ENCODE measurements at regions not wholly inside any gene's neighbourhood (a gene's known extent, or its start where the extent isn't known, plus 50 kb on each side); places are given as distances from the start of the nearest gene placed in this dataset.

- no peaks in the 10 kb centered on the region for H3K27me3 ChIP-seq (ENCODE audit: control insufficient read depth in 3 of 3, insufficient read depth in 3 of 3, low read depth in 1 of 3, low read length in 3 of 3)
- no peaks in the 10 kb centered on the region for H3K4me1 ChIP-seq (ENCODE audit: control insufficient read depth in 2 of 2, insufficient read depth in 1 of 2, low read depth in 1 of 2, low read length in 2 of 2)
- no peak overlapping the region for H3K4me3 ChIP-seq (ENCODE audit: low read length in 2 of 2)
- no CpG with 5 or more reads among the region's 5 CpGs for WGBS, 2 donors (ENCODE audit: extremely low coverage in 2 of 2, insufficient read length in 2 of 2, insufficient replicate concordance in 1 of 2)
- no peak overlapping the region for H3K14ac ChIP-seq (ENCODE audit: low read length)
- H2BK120ac ChIP-seq (ENCODE audit: low read depth, low read length), result no peak overlapping the region
- H3K18ac ChIP-seq (ENCODE audit: low read length), result no peak overlapping the region
- H4K8ac ChIP-seq (ENCODE audit: low read depth, low read length), result no peak overlapping the region
- H3K9me3 ChIP-seq (replicated peaks in 1 of 2; ENCODE audit: control insufficient read depth in 2 of 2, insufficient read depth in 1 of 2, low read depth in 1 of 2, low read length in 2 of 2), result no peaks in the 10 kb centered on the region
- DNase-seq (ENCODE audit: low spot score), result no peak
- H3K79me1 ChIP-seq (ENCODE audit: low read depth, low read length), result no peaks in the 10 kb centered on the region
- no peak overlapping the region for H2BK12ac ChIP-seq (ENCODE audit: low read length)
- H2AK5ac ChIP-seq (ENCODE audit: low read depth, low read length), result no peak overlapping the region
- no peaks in the 10 kb centered on the region for H3K36me3 ChIP-seq (replicated peaks in 1 of 2; ENCODE audit: control insufficient read depth in 2 of 2, insufficient read depth in 2 of 2, low read length in 2 of 2)
- no peak overlapping the region for H2AFZ ChIP-seq (ENCODE audit: low read length)
- no peak overlapping the region for H3K9ac ChIP-seq (ENCODE audit: low read depth, low read length, poor library complexity)
- no peak overlapping the region for H3K4ac ChIP-seq (ENCODE audit: low read length)
- no peak overlapping the region for H4K91ac ChIP-seq (ENCODE audit: low read depth, low read length, poor library complexity)
- H2BK5ac ChIP-seq (ENCODE audit: low read length), result no peak overlapping the region
- no peak overlapping the region for H3K27ac ChIP-seq (replicated peaks; ENCODE audit: low read length)
- no peak overlapping the region for H3K4me2 ChIP-seq (ENCODE audit: insufficient read depth, low read length, poor library complexity, severe bottlenecking)
- no peak overlapping the region for H2BK15ac ChIP-seq (ENCODE audit: low read length)
- H3K23ac ChIP-seq (ENCODE audit: low read depth, low read length, poor library complexity), result no peak overlapping the region
Observed at GRCh38 chr1:221212926-221213325, 333.7 kb downstream of the HLX start.

DNA sequence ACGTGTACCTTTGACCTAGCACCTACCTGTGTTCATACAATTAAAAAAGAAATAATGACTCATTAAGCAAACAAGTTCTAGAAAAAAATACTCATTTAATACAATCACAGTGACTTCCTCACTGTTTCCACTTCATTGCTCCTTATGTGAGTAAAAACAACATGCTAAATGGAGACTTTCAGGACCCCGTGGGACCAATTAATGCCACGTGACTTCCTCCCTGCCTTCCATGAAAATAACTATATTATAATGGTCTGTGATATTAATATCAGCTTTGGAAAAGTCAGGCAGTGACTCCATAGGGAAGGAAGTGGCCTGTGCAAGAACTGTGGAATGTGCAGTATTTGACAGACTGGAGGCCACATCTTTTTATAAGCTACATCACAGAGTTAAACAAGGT is 337.8 kb downstream of the HLX start:
- no peak for DNase-seq (ENCODE audit: low spot score)
- no peak overlapping the region for H3K4ac ChIP-seq (ENCODE audit: low read length)

GRCh38 chr1:221223281-221223680 is 344.0 kb downstream of the HLX start:
- Histone ChIP-seq H3K79me1 (ENCODE audit: low read depth, low read length) (no peaks in the 10 kb centered on the region), H3K9ac (ENCODE audit: low read depth, low read length, poor library complexity) (no peak overlapping the region), H2AK5ac (ENCODE audit: low read depth, low read length) (no peak overlapping the region), H2BK15ac (ENCODE audit: low read length) (no peak overlapping the region), H3K4me2 (ENCODE audit: insufficient read depth, low read length, poor library complexity, severe bottlenecking) (no peak overlapping the region), H3K27ac (replicated peaks; ENCODE audit: low read length) (no peak overlapping the region), H3K23ac (ENCODE audit: low read depth, low read length, poor library complexity) (no peak overlapping the region), H2BK5ac (ENCODE audit: low read length) (no peak overlapping the region), H2BK120ac (ENCODE audit: low read depth, low read length) (no peak overlapping the region), H3K4me3 (ENCODE audit: low read length in 2 of 2) (no peak overlapping the region), H3K18ac (ENCODE audit: low read length) (no peak overlapping the region), H3K4ac (ENCODE audit: low read length) (no peak overlapping the region), H3K14ac (ENCODE audit: low read length) (no peak overlapping the region), H3K27me3 (ENCODE audit: control insufficient read depth in 3 of 3, insufficient read depth in 3 of 3, low read depth in 1 of 3, low read length in 3 of 3) (no peaks in the 10 kb centered on the region), H4K8ac (ENCODE audit: low read depth, low read length) (no peak overlapping the region), H3K36me3 (replicated peaks in 1 of 2; ENCODE audit: control insufficient read depth in 2 of 2, insufficient read depth in 2 of 2, low read length in 2 of 2) (no peaks in the 10 kb centered on the region), H2AFZ (ENCODE audit: low read length) (no peak overlapping the region), H3K9me3 (replicated peaks in 1 of 2; ENCODE audit: control insufficient read depth in 2 of 2, insufficient read depth in 1 of 2, low read depth in 1 of 2, low read length in 2 of 2) (no peaks in the 10 kb centered on the region), H3K4me1 (ENCODE audit: control insufficient read depth in 2 of 2, insufficient read depth in 1 of 2, low read depth in 1 of 2, low read length in 2 of 2) (no peaks in the 10 kb centered on the region), H4K91ac (ENCODE audit: low read depth, low read length, poor library complexity) (no peak overlapping the region), H2BK12ac (ENCODE audit: low read length) (no peak overlapping the region)
- WGBS, 2 donors (ENCODE audit: extremely low coverage in 2 of 2, insufficient read length in 2 of 2, insufficient replicate concordance in 1 of 2), result no CpG with 5 or more reads among the region's 2 CpGs
- no peak for DNase-seq (ENCODE audit: low spot score)

More for the DNA sequence above, 337.8 kb downstream of the HLX start:
- H4K8ac ChIP-seq (ENCODE audit: low read depth, low read length), result no peak overlapping the region
- H3K14ac ChIP-seq (ENCODE audit: low read length), result no peak overlapping the region
- no peak overlapping the region for H3K23ac ChIP-seq (ENCODE audit: low read depth, low read length, poor library complexity)
- H3K9me3 ChIP-seq (replicated peaks in 1 of 2; ENCODE audit: control insufficient read depth in 2 of 2, insufficient read depth in 1 of 2, low read depth in 1 of 2, low read length in 2 of 2), result no peaks in the 10 kb centered on the region
- no peak overlapping the region for H2AFZ ChIP-seq (ENCODE audit: low read length)
- no peak overlapping the region for H2BK15ac ChIP-seq (ENCODE audit: low read length)
- no peak overlapping the region for H2BK120ac ChIP-seq (ENCODE audit: low read depth, low read length)
- H4K91ac ChIP-seq (ENCODE audit: low read depth, low read length, poor library complexity), result no peak overlapping the region
- no peaks in the 10 kb centered on the region for H3K79me1 ChIP-seq (ENCODE audit: low read depth, low read length)
- H2BK12ac ChIP-seq (ENCODE audit: low read length), result no peak overlapping the region
- H3K27me3 ChIP-seq (ENCODE audit: control insufficient read depth in 3 of 3, insufficient read depth in 3 of 3, low read depth in 1 of 3, low read length in 3 of 3), result no peaks in the 10 kb centered on the region
- no peak overlapping the region for H3K4me2 ChIP-seq (ENCODE audit: insufficient read depth, low read length, poor library complexity, severe bottlenecking)
- H3K27ac ChIP-seq (replicated peaks; ENCODE audit: low read length), result no peak overlapping the region
- H3K4me3 ChIP-seq (ENCODE audit: low read length in 2 of 2), result no peak overlapping the region
- no peak overlapping the region for H3K18ac ChIP-seq (ENCODE audit: low read length)
- H2BK5ac ChIP-seq (ENCODE audit: low read length), result no peak overlapping the region
- no peak overlapping the region for H3K9ac ChIP-seq (ENCODE audit: low read depth, low read length, poor library complexity)
- no peak overlapping the region for H2AK5ac ChIP-seq (ENCODE audit: low read depth, low read length)
- H3K36me3 ChIP-seq (replicated peaks in 1 of 2; ENCODE audit: control insufficient read depth in 2 of 2, insufficient read depth in 2 of 2, low read length in 2 of 2), result no peaks in the 10 kb centered on the region
- WGBS, 2 donors (ENCODE audit: extremely low coverage in 2 of 2, insufficient read length in 2 of 2, insufficient replicate concordance in 1 of 2), result no CpG with 5 or more reads among the region's 3 CpGs
- no peaks in the 10 kb centered on the region for H3K4me1 ChIP-seq (ENCODE audit: control insufficient read depth in 2 of 2, insufficient read depth in 1 of 2, low read depth in 1 of 2, low read length in 2 of 2)

GRCh38 chr1:221227460-221227859 is 348.2 kb downstream of the HLX start:
- no CpG with 5 or more reads among the region's 8 CpGs for WGBS, 2 donors (ENCODE audit: extremely low coverage in 2 of 2, insufficient read length in 2 of 2, insufficient replicate concordance in 1 of 2)
- Histone ChIP-seq H2AK5ac (ENCODE audit: low read depth, low read length) (no peak overlapping the region), H2BK120ac (ENCODE audit: low read depth, low read length) (no peak overlapping the region), H3K14ac (ENCODE audit: low read length) (no peak overlapping the region), H2AFZ (ENCODE audit: low read length) (peak overlapping the region; percentile 53), H3K79me1 (ENCODE audit: low read depth, low read length) (no peaks in the 10 kb centered on the region), H3K27ac (replicated peaks; ENCODE audit: low read length) (no peak overlapping the region), H2BK15ac (ENCODE audit: low read length) (no peak overlapping the region), H3K27me3 (ENCODE audit: control insufficient read depth in 3 of 3, insufficient read depth in 3 of 3, low read depth in 1 of 3, low read length in 3 of 3) (no peaks in the 10 kb centered on the region), H4K91ac (ENCODE audit: low read depth, low read length, poor library complexity) (no peak overlapping the region), H3K4ac (ENCODE audit: low read length) (no peak overlapping the region), H4K8ac (ENCODE audit: low read depth, low read length) (no peak overlapping the region), H3K36me3 (replicated peaks in 1 of 2; ENCODE audit: control insufficient read depth in 2 of 2, insufficient read depth in 2 of 2, low read length in 2 of 2) (no peaks in the 10 kb centered on the region), H3K9me3 (replicated peaks in 1 of 2; ENCODE audit: control insufficient read depth in 2 of 2, insufficient read depth in 1 of 2, low read depth in 1 of 2, low read length in 2 of 2) (no peaks in the 10 kb centered on the region), H3K23ac (ENCODE audit: low read depth, low read length, poor library complexity) (no peak overlapping the region), H3K4me1 (ENCODE audit: control insufficient read depth in 2 of 2, insufficient read depth in 1 of 2, low read depth in 1 of 2, low read length in 2 of 2) (peaks cover 0 to 3% of the 10 kb centered on the region in 2 donors), H3K4me3 (ENCODE audit: low read length in 2 of 2) (no peak overlapping the region), H3K4me2 (ENCODE audit: insufficient read depth, low read length, poor library complexity, severe bottlenecking) (no peak overlapping the region), H2BK5ac (ENCODE audit: low read length) (no peak overlapping the region), H2BK12ac (ENCODE audit: low read length) (no peak overlapping the region), H3K18ac (ENCODE audit: low read length) (no peak overlapping the region), H3K9ac (ENCODE audit: low read depth, low read length, poor library complexity) (no peak overlapping the region)
- DNase-seq (ENCODE audit: low spot score), result no peak

Data from neuronal stem cell (in vitro differentiated cells).